HCT116 (cell line): ENCODE measurements at regions not wholly inside any gene's neighbourhood (a gene's known extent, or its start where the extent isn't known, plus 50 kb on each side); places are given as distances from the start of the nearest gene placed in this dataset.

ENCODE experiments used
- ATAC-seq: fragments of 200-7000 bp; cut with Tn5 transposase; 2 replicates; pipeline ENCODE4 v1.9.1; 2020; ENCODE audit warnings: mild to moderate bottlenecking, moderate library complexity
- BruUV-seq: library from RNA; stranded (reverse); fragments of 400-500 nt; replicated peaks from 2 replicates; lab custom pipeline; 2021; lab: Mats Ljungman, UMichigan
- CTCF ChIA-PET: fragments of 300-600 bp; sonication (Branson Sonifier 250); formaldehyde crosslinking; loops from one replicate; lab custom pipeline; 2021; ENCODE audit warnings: antibody characterized with exemption; lab: Charles Lee
- POLR2A ChIA-PET: fragments of 300-600, 350-600 bp; sonication (Branson Sonifier 250); formaldehyde crosslinking; loops from one replicate; lab custom pipeline; 2021; ENCODE audit warnings: antibody characterized with exemption; lab: Charles Lee
- RAD21 ChIA-PET, 2 experiments: fragments of 300-600 bp; sonication (Branson Sonifier 250); formaldehyde crosslinking; loops; one replicate each; lab custom pipeline; 2023; ENCODE audit warnings: low total read pairs in 2 of 2; ENCODE audit not compliant: uncharacterized antibody in 2 of 2, unreplicated experiment in 2 of 2, low non-redundant PET in 1 of 2; lab: Charles Lee
- DNase-seq: peaks from one replicate; pipeline ENCODE4 v3.0.0-alpha.2; 2010; ENCODE audit warnings: low read depth, low spot score
- H2AFZ ChIP-seq: fragments of 200-600 bp; shearing (Covaris generic), sonication (generic); 2 replicates; pipeline ENCODE4 v1.6.1; 2017; ENCODE audit warnings: low read depth, mixed run types, mixed read lengths, antibody characterized with exemption, low read length; ENCODE audit not compliant: poor library complexity, severe bottlenecking
- H3K27ac ChIP-seq: 2 replicates; pipeline ENCODE4 v1.5.1; 2012; ENCODE audit warnings: low read depth, low read length
- H3K27me3 ChIP-seq: fragments of 200-600 bp; sonication (generic); 2 replicates; pipeline ENCODE4 v1.6.1; 2016; ENCODE audit warnings: mixed run types, low read length, mixed read lengths; ENCODE audit not compliant: insufficient read depth
- H3K36me3 ChIP-seq, 2 experiments: fragments of 200-500 bp in 1 of 2; fragments of 200-600 bp in 1 of 2; sonication (Bioruptor generic) in 1 of 2; sonication (generic) in 1 of 2; 2 replicates each; pipeline versions ENCODE4 v1.5.1 to v1.6.1; 2014 to 2016; ENCODE audit warnings: low read length in 2 of 2, inconsistent platforms in 1 of 2, mixed read lengths in 1 of 2, mixed run types in 1 of 2; ENCODE audit not compliant: insufficient read depth in 2 of 2, control insufficient read depth in 1 of 2
- H3K4me1 ChIP-seq, 2 experiments: fragments of 200-600 bp in 1 of 2; sonication (generic) in 1 of 2; 2 replicates each; pipeline versions ENCODE4 v1.5.1 to v1.6.1; 2012 to 2017; ENCODE audit warnings: low read length in 2 of 2, inconsistent platforms in 1 of 2, mild to moderate bottlenecking in 1 of 2, mixed read lengths in 1 of 2, mixed run types in 1 of 2, moderate library complexity in 1 of 2; ENCODE audit not compliant: insufficient read depth in 2 of 2, control insufficient read depth in 1 of 2
- H3K4me2 ChIP-seq: fragments of 200-600 bp; sonication (generic); 2 replicates; pipeline ENCODE4 v1.6.1; 2017; ENCODE audit warnings: mixed run types, low read length, mixed read lengths
- H3K4me3 ChIP-seq, 2 experiments: fragments of 200-600 bp in 1 of 2; sonication (generic) in 1 of 2; replicated peaks in 1 of 2; 2 replicates each; pipeline ENCODE4 v1.5.1; 2011 to 2016; ENCODE audit warnings: low read length in 2 of 2, control low read depth in 1 of 2, low read depth in 1 of 2, mild to moderate bottlenecking in 1 of 2, mixed read lengths in 1 of 2, mixed run types in 1 of 2
- H3K79me2 ChIP-seq: fragments of 200-600 bp; sonication (generic); 2 replicates; pipeline ENCODE4 v1.6.1; 2017; ENCODE audit warnings: mild to moderate bottlenecking, mixed run types, low read length, moderate library complexity, mixed read lengths; ENCODE audit not compliant: insufficient read depth
- H3K9ac ChIP-seq: fragments of 200-600 bp; sonication (generic); 2 replicates; pipeline ENCODE4 v1.6.1; 2016; ENCODE audit warnings: low read length, mixed read lengths
- H3K9me2 ChIP-seq: fragments of 200-600 bp; sonication (generic), shearing (Covaris generic); 2 replicates; pipeline ENCODE4 v1.6.1; 2017; ENCODE audit warnings: mixed run types, mild to moderate bottlenecking, moderate library complexity; ENCODE audit not compliant: insufficient read depth
- H3K9me3 ChIP-seq, 2 experiments: fragments of 200-500 bp in 1 of 2; fragments of 200-600 bp in 1 of 2; sonication (Bioruptor generic) in 1 of 2; sonication (generic) in 1 of 2; 2 replicates each; pipeline ENCODE4 v1.6.1; 2014 to 2017; ENCODE audit warnings: low read length in 2 of 2, mixed read lengths in 2 of 2, inconsistent platforms in 1 of 2, low read depth in 1 of 2, mild to moderate bottlenecking in 1 of 2, mixed run types in 1 of 2, moderate library complexity in 1 of 2; ENCODE audit not compliant: control insufficient read depth in 1 of 2, insufficient read depth in 1 of 2
- H4K20me1 ChIP-seq: fragments of 200-600 bp; sonication (generic), shearing (Covaris generic); 2 replicates; pipeline ENCODE4 v1.6.1; 2017; ENCODE audit warnings: mixed run types, mild to moderate bottlenecking, moderate library complexity; ENCODE audit not compliant: insufficient read depth
- CBX3 ChIP-seq: IDR thresholded peaks from 2 replicates; pipeline ENCODE4 v1.6.1; 2012; ENCODE audit warnings: low read depth
- CEBPB ChIP-seq: IDR thresholded peaks from 2 replicates; pipeline ENCODE4 v1.6.1; 2012; ENCODE audit warnings: low read depth
- EGR1 ChIP-seq: IDR thresholded peaks from 2 replicates; pipeline ENCODE4 v1.6.1; 2012; ENCODE audit warnings: low read depth
- EZH2 ChIP-seq: fragments of 200-600 bp; sonication (generic); IDR thresholded peaks from 2 replicates; pipeline ENCODE4 v1.6.1; 2017; ENCODE audit warnings: antibody characterized with exemption, mixed run types
- FOSL1 ChIP-seq: IDR thresholded peaks from 2 replicates; pipeline ENCODE4 v1.6.1; 2012; ENCODE audit warnings: low read depth
- POLR2AphosphoS5 ChIP-seq: IDR thresholded peaks from 2 replicates; pipeline ENCODE4 v1.6.1; 2011; ENCODE audit warnings: mild to moderate bottlenecking, low read depth, low read length, moderate library complexity
- SIN3A ChIP-seq: IDR thresholded peaks from 2 replicates; pipeline ENCODE4 v1.6.1; 2012; ENCODE audit warnings: low read depth
- SP1 ChIP-seq: IDR thresholded peaks from 2 replicates; pipeline ENCODE4 v1.6.1; 2012; ENCODE audit warnings: low read depth
- SRF ChIP-seq: IDR thresholded peaks from 2 replicates; pipeline ENCODE4 v1.6.1; 2012; ENCODE audit warnings: low read depth
- YY1 ChIP-seq: IDR thresholded peaks from 2 replicates; pipeline ENCODE4 v1.6.1; 2011; ENCODE audit warnings: low read length, low read depth, moderate library complexity, mild to moderate bottlenecking; ENCODE audit not compliant: insufficient replicate concordance; ENCODE audit errors: extremely low read depth
- intact Hi-C: fragments of 100-400 bp; cut with micrococcal nuclease; formaldehyde crosslinking; loops from 2 replicates; pipeline ENCODE4 v1.10.0; 2022
- TF ChIP-seq, protein P1 (sequence below), 3 experiments: fragments of 200-600 bp in 1 of 3; sonication (generic) in 1 of 3; IDR thresholded peaks in 2 of 3; conservative IDR thresholded peaks in 1 of 3; 2 replicates each; pipeline ENCODE4 v1.5.1; 2012 to 2017; ENCODE audit warnings: low read depth in 2 of 3, low read length in 2 of 3, antibody characterized with exemption in 1 of 3, borderline replicate concordance in 1 of 3, control low read depth in 1 of 3, mild to moderate bottlenecking in 1 of 3, mixed read lengths in 1 of 3, mixed run types in 1 of 3, moderate library complexity in 1 of 3; ENCODE audit not compliant: insufficient read depth in 1 of 3
- TF ChIP-seq, protein P2 (sequence below): IDR thresholded peaks from 2 replicates; pipeline ENCODE4 v1.6.1; 2012
- TF ChIP-seq, protein P3 (sequence below): IDR thresholded peaks from 2 replicates; pipeline ENCODE4 v1.6.1; 2012
- TF ChIP-seq, protein P4 (sequence below): IDR thresholded peaks from 2 replicates; pipeline ENCODE4 v1.6.1; 2012; ENCODE audit warnings: low read depth

DNA sequence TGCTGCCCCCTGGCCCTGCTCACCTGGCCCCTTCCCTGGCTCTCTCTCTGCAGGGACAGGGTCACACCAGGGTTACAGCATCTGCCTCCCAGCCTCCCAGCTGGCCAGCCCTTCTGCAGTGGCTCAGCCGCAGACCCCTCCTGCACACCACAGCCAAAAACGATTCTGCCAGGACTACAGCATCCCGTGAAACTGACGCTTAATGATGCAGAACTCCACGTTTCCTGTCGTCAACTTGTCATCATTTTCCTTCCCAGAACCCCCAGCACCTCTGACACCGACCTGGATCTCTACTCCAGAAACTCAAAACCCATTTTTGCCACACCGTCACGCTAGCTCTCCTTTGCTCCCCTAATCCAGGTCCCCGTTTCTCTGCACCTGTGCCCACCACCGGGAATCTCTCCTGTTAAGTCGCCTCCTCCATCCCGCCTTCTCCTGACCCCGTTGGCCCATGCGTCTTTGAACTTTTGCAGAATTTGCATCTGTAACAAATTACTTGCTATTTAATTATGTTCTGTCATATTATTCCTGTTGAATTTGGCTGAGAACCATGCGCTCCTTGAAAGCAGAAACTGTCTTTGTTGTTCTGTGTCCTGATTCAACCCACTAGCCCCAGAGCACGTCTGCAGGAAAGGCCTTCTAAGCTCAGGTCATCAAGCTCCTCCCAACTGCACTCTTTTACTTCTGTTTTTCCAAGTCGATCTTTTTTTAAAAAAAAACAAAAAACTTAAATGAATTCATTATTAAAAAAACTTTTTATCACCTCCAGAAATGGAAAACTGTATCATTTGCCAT is 173.2 kb upstream of the COPS8 start:
- ChIA-PET CTCF (no interaction called here), RAD21 (no interaction called here), POLR2A (no interaction called here)
- Histone ChIP-seq H3K79me2 (no peaks in the 10 kb centered on the region), H3K36me3 (no peaks in the 10 kb centered on the region), H4K20me1 (no peaks in the 10 kb centered on the region), H3K9me2 (no peaks in the 10 kb centered on the region), H3K4me3 (no peak overlapping the region), H3K27me3 (peaks cover 71% of the 10 kb centered on the region), H3K9me3 (no peaks in the 10 kb centered on the region), H2AFZ (no peak overlapping the region), H3K4me1 (no peaks in the 10 kb centered on the region), H3K4me2 (no peak overlapping the region), H3K27ac (no peak overlapping the region), H3K9ac (no peak overlapping the region)
- TF ChIP-seq SP1 (no peak), CBX3 (no peak), SRF (no peak), POLR2AphosphoS5 (no peak), SIN3A (no peak), YY1 (no peak), EGR1 (no peak), FOSL1 (no peak), EZH2 (no peak), CEBPB (no peak)
- TF ChIP-seq, protein P1, sequence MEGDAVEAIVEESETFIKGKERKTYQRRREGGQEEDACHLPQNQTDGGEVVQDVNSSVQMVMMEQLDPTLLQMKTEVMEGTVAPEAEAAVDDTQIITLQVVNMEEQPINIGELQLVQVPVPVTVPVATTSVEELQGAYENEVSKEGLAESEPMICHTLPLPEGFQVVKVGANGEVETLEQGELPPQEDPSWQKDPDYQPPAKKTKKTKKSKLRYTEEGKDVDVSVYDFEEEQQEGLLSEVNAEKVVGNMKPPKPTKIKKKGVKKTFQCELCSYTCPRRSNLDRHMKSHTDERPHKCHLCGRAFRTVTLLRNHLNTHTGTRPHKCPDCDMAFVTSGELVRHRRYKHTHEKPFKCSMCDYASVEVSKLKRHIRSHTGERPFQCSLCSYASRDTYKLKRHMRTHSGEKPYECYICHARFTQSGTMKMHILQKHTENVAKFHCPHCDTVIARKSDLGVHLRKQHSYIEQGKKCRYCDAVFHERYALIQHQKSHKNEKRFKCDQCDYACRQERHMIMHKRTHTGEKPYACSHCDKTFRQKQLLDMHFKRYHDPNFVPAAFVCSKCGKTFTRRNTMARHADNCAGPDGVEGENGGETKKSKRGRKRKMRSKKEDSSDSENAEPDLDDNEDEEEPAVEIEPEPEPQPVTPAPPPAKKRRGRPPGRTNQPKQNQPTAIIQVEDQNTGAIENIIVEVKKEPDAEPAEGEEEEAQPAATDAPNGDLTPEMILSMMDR (IDR thresholded peaks at IDR 0.05 in 2 of 3, conservative IDR thresholded peaks at IDR 0.05 in 1 of 3; ENCODE audit: borderline replicate concordance in 1 of 3, insufficient read depth in 1 of 3, low read depth in 2 of 3, low read length in 2 of 3), result no peak
- TF ChIP-seq, protein P2, sequence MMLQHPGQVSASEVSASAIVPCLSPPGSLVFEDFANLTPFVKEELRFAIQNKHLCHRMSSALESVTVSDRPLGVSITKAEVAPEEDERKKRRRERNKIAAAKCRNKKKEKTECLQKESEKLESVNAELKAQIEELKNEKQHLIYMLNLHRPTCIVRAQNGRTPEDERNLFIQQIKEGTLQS, result no peak
- TF ChIP-seq, protein P3, sequence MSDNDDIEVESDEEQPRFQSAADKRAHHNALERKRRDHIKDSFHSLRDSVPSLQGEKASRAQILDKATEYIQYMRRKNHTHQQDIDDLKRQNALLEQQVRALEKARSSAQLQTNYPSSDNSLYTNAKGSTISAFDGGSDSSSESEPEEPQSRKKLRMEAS, result no peak
- TF ChIP-seq, protein P4, sequence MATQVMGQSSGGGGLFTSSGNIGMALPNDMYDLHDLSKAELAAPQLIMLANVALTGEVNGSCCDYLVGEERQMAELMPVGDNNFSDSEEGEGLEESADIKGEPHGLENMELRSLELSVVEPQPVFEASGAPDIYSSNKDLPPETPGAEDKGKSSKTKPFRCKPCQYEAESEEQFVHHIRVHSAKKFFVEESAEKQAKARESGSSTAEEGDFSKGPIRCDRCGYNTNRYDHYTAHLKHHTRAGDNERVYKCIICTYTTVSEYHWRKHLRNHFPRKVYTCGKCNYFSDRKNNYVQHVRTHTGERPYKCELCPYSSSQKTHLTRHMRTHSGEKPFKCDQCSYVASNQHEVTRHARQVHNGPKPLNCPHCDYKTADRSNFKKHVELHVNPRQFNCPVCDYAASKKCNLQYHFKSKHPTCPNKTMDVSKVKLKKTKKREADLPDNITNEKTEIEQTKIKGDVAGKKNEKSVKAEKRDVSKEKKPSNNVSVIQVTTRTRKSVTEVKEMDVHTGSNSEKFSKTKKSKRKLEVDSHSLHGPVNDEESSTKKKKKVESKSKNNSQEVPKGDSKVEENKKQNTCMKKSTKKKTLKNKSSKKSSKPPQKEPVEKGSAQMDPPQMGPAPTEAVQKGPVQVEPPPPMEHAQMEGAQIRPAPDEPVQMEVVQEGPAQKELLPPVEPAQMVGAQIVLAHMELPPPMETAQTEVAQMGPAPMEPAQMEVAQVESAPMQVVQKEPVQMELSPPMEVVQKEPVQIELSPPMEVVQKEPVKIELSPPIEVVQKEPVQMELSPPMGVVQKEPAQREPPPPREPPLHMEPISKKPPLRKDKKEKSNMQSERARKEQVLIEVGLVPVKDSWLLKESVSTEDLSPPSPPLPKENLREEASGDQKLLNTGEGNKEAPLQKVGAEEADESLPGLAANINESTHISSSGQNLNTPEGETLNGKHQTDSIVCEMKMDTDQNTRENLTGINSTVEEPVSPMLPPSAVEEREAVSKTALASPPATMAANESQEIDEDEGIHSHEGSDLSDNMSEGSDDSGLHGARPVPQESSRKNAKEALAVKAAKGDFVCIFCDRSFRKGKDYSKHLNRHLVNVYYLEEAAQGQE, result no peak
- intact Hi-C loops, result no loop called here
- DNase-seq, result no peak
- no TSS peak for BruUV-seq
- no peak for ATAC-seq
